Kidney (tissue), 13 donors: ENCODE measurements at regions not wholly inside any gene's neighbourhood (a gene's known extent, or its start where the extent isn't known, plus 50 kb on each side); places are given as distances from the start of the nearest gene placed in this dataset.

Experiments
- DNase-seq, 5 donors: peaks; one replicate each; pipeline ENCODE4 v3.0.0-alpha.2; 2013 to 2020
- FAIRE-seq: peaks from 2 replicates; lab custom pipeline; 2012; peaks lifted over from hg19 to GRCh38; lab: Jason Lieb, UNC
- H3K27ac ChIP-seq, 2 donors: one replicate each; pipeline ENCODE4 v1.7.0; 2013; ENCODE audit warnings: low read depth in 2 of 2, low read length in 2 of 2, inconsistent platforms in 1 of 2
- H3K27me3 ChIP-seq: one replicate; pipeline ENCODE4 v1.7.1; 2013; ENCODE audit warnings: low read length, inconsistent platforms; ENCODE audit not compliant: control insufficient read depth, insufficient read depth
- H3K36me3 ChIP-seq, 3 donors: one replicate each; pipeline versions ENCODE4 v1.7.0 to v1.7.1; 2013; ENCODE audit warnings: low read length in 3 of 3, control low read depth in 1 of 3, inconsistent platforms in 1 of 3; ENCODE audit not compliant: insufficient read depth in 3 of 3, control insufficient read depth in 2 of 3
- H3K4me1 ChIP-seq, 3 donors: one replicate each; pipeline versions ENCODE4 v1.7.0 to v1.7.1; 2013; ENCODE audit warnings: low read length in 3 of 3, inconsistent platforms in 1 of 3, low read depth in 1 of 3; ENCODE audit not compliant: control insufficient read depth in 2 of 3, insufficient read depth in 2 of 3
- H3K4me3 ChIP-seq, 3 donors: one replicate each; pipeline versions ENCODE4 v1.7.0 to v1.8.1; 2013; ENCODE audit warnings: low read length in 3 of 3, control low read depth in 1 of 3, inconsistent platforms in 1 of 3
- H3K9ac ChIP-seq, 3 donors: one replicate each; pipeline versions ENCODE4 v1.7.0 to v1.7.1; 2013; ENCODE audit warnings: low read length in 3 of 3, control low read depth in 1 of 3, inconsistent platforms in 1 of 3
- H3K9me3 ChIP-seq, 3 donors: one replicate each; pipeline versions ENCODE4 v1.7.0 to v1.7.1; 2013; ENCODE audit warnings: low read length in 3 of 3, control low read depth in 1 of 3, inconsistent platforms in 1 of 3; ENCODE audit not compliant: control insufficient read depth in 2 of 3, insufficient read depth in 1 of 3
- CTCF ChIP-seq: IDR thresholded peaks from 3 replicates; pipeline ENCODE4 v1.5.1; 2012; ENCODE audit warnings: mild to moderate bottlenecking, moderate library complexity, borderline replicate concordance; ENCODE audit not compliant: insufficient read depth; ENCODE audit errors: extremely low read depth
- intact Hi-C: fragments of 100-400 bp; cut with DNase I; formaldehyde crosslinking; loops from one replicate; pipeline ENCODE4 v1.11.1; 2022
- donor health status: control.
- donor health status: control.
- donor health status: control.
- donor health status: control.
- donor health status: control.
- donor health status: DM: yes; HTN: yes; CAD: no.
- donor health status: Normal renal cell carcinoma (clear cell type).

GRCh38 chr3:87084868-87085267 is 93.9 kb upstream of the VGLL3 start:
- no peaks in the 10 kb centered on the region for H3K36me3 ChIP-seq
- H3K27ac ChIP-seq: no peak overlapping the region
- no peak overlapping the region for H3K9ac ChIP-seq
- intact Hi-C loops: no loop called here
- no peaks in the 10 kb centered on the region for H3K9me3 ChIP-seq
- H3K4me3 ChIP-seq: no peak overlapping the region
- H3K27me3 ChIP-seq: no peaks in the 10 kb centered on the region
- DNase-seq (no peak), FAIRE-seq (no peak)
- peaks cover 0 to under 1% (median 0%) of the 10 kb centered on the region in 3 donors for H3K4me1 ChIP-seq
- TF ChIP-seq CTCF: no peak

GRCh38 chr3:87082796-87083440 is 92.0 kb upstream of the VGLL3 start:
- Histone ChIP-seq H3K27me3 (no peaks in the 10 kb centered on the region), H3K4me3 (no peak overlapping the region), H3K9me3 (no peaks in the 10 kb centered on the region), H3K36me3 (no peaks in the 10 kb centered on the region), H3K27ac (no peak overlapping the region), H3K9ac (no peak overlapping the region), H3K4me1 (no peaks in the 10 kb centered on the region)
- TF ChIP-seq CTCF: peak; percentile 44
- FAIRE-seq (peak; percentile 44), DNase-seq (peak in 3 of 5 donors; percentile 10 to 76 (median 65))
- intact Hi-C loops: no loop called here

- no peaks in the 10 kb centered on the region for H3K4me1 ChIP-seq
- no peak for DNase-seq
- TF ChIP-seq CTCF: no peak
- H3K9ac ChIP-seq: no peak overlapping the region
- intact Hi-C loops: no loop called here
- no peaks in the 10 kb centered on the region for H3K9me3 ChIP-seq
- FAIRE-seq: no peak
- no peaks in the 10 kb centered on the region for H3K27me3 ChIP-seq
- H3K36me3 ChIP-seq: no peaks in the 10 kb centered on the region
- H3K27ac ChIP-seq: no peak overlapping the region
- no peak overlapping the region for H3K4me3 ChIP-seq
Measured at GRCh38 chr3:87077355-87077754, 86.4 kb upstream of the VGLL3 start.

- DNase-seq (no peak), FAIRE-seq (no peak)
- Histone ChIP-seq H3K9ac (no peak overlapping the region), H3K9me3 (no peaks in the 10 kb centered on the region), H3K27ac (no peak overlapping the region), H3K36me3 (no peaks in the 10 kb centered on the region), H3K4me1 (no peaks in the 10 kb centered on the region), H3K4me3 (no peak overlapping the region), H3K27me3 (no peaks in the 10 kb centered on the region)
- intact Hi-C loops: no loop called here
- TF ChIP-seq CTCF: no peak
Measured at GRCh38 chr3:87076946-87077345, 86.0 kb upstream of the VGLL3 start.
